DND-41 (cell line): ENCODE measurements at regions not wholly inside any gene's neighbourhood (a gene's known extent, or its start where the extent isn't known, plus 50 kb on each side); places are given as distances from the start of the nearest gene placed in this dataset.

Source experiments
- ATAC-seq: fragments of 200-7000 bp; cut with Tn5 transposase; 3 replicates; pipeline ENCODE4 v1.9.1; 2021; ENCODE audit warnings: low read depth; ENCODE audit not compliant: insufficient read depth
- DNase-seq: peaks from one replicate; pipeline ENCODE4 v3.0.0-alpha.2; 2020
- H2AFZ ChIP-seq: 2 replicates; pipeline ENCODE4 v1.6.0; 2012; ENCODE audit warnings: low read depth, low read length
- H3K27ac ChIP-seq: 2 replicates; pipeline ENCODE4 v1.5.1; 2012; ENCODE audit warnings: low read length, inconsistent platforms
- H3K27me3 ChIP-seq: fragments of 200-600 bp; sonication (generic); 2 replicates; pipeline ENCODE4 v1.6.0; 2012; ENCODE audit warnings: low read length, mild to moderate bottlenecking, inconsistent platforms; ENCODE audit not compliant: insufficient read depth, poor library complexity
- H3K36me3 ChIP-seq: 2 replicates; pipeline ENCODE4 v1.5.1; 2012; ENCODE audit warnings: low read length, inconsistent platforms; ENCODE audit not compliant: insufficient read depth
- H3K4me1 ChIP-seq: 2 replicates; pipeline ENCODE4 v1.5.1; 2012; ENCODE audit warnings: mild to moderate bottlenecking, low read length; ENCODE audit not compliant: insufficient read depth
- H3K4me2 ChIP-seq: 2 replicates; pipeline ENCODE4 v1.6.0; 2012; ENCODE audit warnings: mild to moderate bottlenecking, moderate library complexity, low read length, inconsistent platforms; ENCODE audit not compliant: insufficient read depth
- H3K4me3 ChIP-seq, 2 experiments: fragments of 200-600 bp in 1 of 2; shearing (Covaris generic) in 1 of 2; 2 replicates each; pipeline ENCODE4 v1.5.1; 2012 to 2016; ENCODE audit warnings: inconsistent platforms in 2 of 2, low read length in 2 of 2, mild to moderate bottlenecking in 2 of 2, low read depth in 1 of 2, moderate library complexity in 1 of 2
- H3K79me2 ChIP-seq: 2 replicates; pipeline ENCODE4 v1.6.0; 2012; ENCODE audit warnings: low read length, inconsistent platforms; ENCODE audit not compliant: insufficient read depth
- H3K9ac ChIP-seq: 2 replicates; pipeline ENCODE4 v1.6.0; 2012; ENCODE audit warnings: low read depth, mild to moderate bottlenecking, inconsistent platforms, low read length, moderate library complexity
- H3K9me3 ChIP-seq: 2 replicates; pipeline ENCODE4 v1.5.1; 2012; ENCODE audit warnings: low read length, moderate library complexity, mild to moderate bottlenecking, inconsistent platforms; ENCODE audit not compliant: insufficient read depth, severe bottlenecking
- H4K20me1 ChIP-seq: 2 replicates; pipeline ENCODE4 v1.6.0; 2012; ENCODE audit warnings: low read length; ENCODE audit not compliant: insufficient read depth
- EZH2 ChIP-seq: IDR thresholded peaks from 3 replicates; pipeline ENCODE4 v1.6.1; 2012; ENCODE audit warnings: borderline replicate concordance, low read depth, mild to moderate bottlenecking, moderate library complexity, low read length, inconsistent platforms; ENCODE audit not compliant: severe bottlenecking
- TF ChIP-seq, protein P1 (sequence below): IDR thresholded peaks from 2 replicates; pipeline ENCODE4 v1.5.1; 2012; ENCODE audit warnings: borderline replicate concordance, low read length, moderate library complexity, mild to moderate bottlenecking; ENCODE audit not compliant: poor library complexity, severe bottlenecking; ENCODE audit errors: extremely low read depth

DNA sequence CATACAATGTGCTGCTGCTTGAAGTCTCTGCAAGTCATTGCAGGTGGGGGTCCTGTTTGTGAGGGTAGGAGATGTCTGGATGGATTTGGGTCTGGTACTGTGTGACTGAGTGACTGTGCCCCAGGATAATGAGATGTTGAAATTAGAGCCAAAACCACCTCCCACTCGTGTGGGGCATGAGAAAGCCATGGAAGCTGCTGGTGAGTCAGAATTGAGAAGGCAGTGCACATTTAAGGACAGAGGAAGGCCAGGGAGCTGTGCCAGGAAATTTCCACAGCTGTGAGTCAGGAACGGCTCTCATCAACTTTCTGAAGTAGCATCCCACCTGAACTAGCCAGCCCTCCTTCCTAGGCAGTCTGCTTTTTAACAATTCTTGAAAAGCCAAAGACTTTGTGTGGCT lies 229.8 kb downstream of the DRD1 start:
- Histone ChIP-seq H3K9ac (no peak overlapping the region), H3K9me3 (no peaks in the 10 kb centered on the region), H4K20me1 (no peaks in the 10 kb centered on the region), H3K4me1 (no peaks in the 10 kb centered on the region), H3K36me3 (no peaks in the 10 kb centered on the region), H3K27ac (no peak overlapping the region), H3K4me3 (no peak overlapping the region), H3K27me3 (no peaks in the 10 kb centered on the region), H3K79me2 (no peaks in the 10 kb centered on the region), H2AFZ (no peak overlapping the region), H3K4me2 (no peak overlapping the region)
- ATAC-seq: no peak
- TF ChIP-seq EZH2: no peak
- TF ChIP-seq, protein P1, sequence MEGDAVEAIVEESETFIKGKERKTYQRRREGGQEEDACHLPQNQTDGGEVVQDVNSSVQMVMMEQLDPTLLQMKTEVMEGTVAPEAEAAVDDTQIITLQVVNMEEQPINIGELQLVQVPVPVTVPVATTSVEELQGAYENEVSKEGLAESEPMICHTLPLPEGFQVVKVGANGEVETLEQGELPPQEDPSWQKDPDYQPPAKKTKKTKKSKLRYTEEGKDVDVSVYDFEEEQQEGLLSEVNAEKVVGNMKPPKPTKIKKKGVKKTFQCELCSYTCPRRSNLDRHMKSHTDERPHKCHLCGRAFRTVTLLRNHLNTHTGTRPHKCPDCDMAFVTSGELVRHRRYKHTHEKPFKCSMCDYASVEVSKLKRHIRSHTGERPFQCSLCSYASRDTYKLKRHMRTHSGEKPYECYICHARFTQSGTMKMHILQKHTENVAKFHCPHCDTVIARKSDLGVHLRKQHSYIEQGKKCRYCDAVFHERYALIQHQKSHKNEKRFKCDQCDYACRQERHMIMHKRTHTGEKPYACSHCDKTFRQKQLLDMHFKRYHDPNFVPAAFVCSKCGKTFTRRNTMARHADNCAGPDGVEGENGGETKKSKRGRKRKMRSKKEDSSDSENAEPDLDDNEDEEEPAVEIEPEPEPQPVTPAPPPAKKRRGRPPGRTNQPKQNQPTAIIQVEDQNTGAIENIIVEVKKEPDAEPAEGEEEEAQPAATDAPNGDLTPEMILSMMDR: no peak
- no peak for DNase-seq

DNA sequence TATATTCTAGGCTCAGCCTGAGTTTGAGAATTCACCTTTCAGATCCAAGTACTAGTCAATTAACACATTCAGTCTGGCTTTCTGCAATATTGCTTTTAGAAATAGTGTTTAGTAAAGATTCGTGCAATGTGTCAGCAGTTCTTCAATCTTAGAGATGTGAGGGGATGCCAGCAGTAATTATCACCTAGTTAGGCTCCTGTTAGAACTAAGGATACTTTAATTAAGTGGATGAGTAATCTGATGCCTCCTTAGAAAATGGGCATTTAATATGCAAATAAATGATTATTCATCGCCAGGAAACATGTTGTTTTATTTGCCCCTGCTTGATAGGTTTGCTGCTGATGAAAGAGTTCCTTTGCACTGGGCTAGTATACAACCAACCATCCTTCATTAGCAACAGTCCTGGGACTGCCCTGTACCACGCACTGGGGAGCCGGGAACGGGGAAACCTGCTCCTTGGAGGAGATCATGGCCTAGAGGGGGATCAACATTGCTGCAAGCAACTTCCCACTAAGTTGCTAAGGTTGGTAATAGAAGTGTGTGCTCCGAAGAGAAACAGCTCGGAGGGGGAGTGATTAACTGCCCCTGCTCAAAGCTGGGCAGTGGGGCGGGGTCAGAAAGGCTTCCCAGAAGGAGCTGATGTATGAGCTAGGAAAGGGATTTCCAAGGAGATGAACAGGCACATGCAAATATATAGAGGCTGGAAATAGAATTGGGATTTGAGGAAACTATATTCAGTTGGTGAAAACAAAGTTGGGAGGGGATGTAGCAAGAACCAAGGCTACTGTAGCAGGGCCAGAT lies 231.8 kb downstream of the DRD1 start:
- no peak overlapping the region for H3K4me2 ChIP-seq
- no peak overlapping the region for H3K9ac ChIP-seq
- no peak overlapping the region for H3K27ac ChIP-seq
- DNase-seq (no peak), ATAC-seq (no peak)
- H3K27me3 ChIP-seq: no peaks in the 10 kb centered on the region
- no peak overlapping the region for H2AFZ ChIP-seq
- H3K9me3 ChIP-seq: no peaks in the 10 kb centered on the region
- no peaks in the 10 kb centered on the region for H3K36me3 ChIP-seq
- H3K79me2 ChIP-seq: no peaks in the 10 kb centered on the region
- no peaks in the 10 kb centered on the region for H4K20me1 ChIP-seq
- no peaks in the 10 kb centered on the region for H3K4me1 ChIP-seq
- H3K4me3 ChIP-seq: no peak overlapping the region
- TF ChIP-seq, protein P1: no peak
- TF ChIP-seq EZH2: no peak

DNA sequence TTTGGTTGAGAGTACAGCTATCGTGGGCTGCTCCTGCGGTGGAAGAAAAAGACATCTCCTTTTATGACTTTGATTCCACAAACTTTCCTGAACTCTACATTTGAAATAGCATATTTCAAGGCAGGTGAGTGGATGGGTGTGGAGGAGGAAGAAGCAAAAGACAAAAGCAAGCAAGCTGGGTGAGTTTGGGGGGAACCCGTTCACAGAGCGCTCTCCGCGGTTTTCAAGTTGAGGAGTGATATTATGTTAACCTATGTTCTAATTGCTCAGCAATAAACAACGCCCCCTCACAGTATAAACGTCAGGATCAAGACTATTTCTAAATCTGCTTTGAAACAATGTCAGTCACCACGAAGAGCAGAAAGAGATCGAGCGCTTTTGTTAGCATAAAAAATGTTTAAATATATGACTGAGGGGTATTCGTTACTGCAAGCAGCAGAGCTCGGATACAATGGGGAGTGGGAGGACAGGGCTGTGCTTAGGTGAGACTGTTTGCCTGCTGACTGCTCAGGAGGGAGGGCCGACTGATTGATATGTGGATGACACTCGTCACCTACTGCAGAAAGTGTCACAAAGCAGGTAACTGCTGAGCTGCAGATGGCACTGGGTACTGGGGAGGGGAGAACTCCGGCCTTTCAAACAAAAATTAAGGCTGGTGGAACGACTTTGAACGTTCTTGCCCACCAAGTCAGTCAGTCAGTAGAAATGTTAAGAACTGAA lies 236.5 kb downstream of the DRD1 start:
- no peaks in the 10 kb centered on the region for H3K79me2 ChIP-seq
- no peak overlapping the region for H2AFZ ChIP-seq
- no peaks in the 10 kb centered on the region for H3K4me1 ChIP-seq
- no peak for TF ChIP-seq EZH2
- TF ChIP-seq, protein P1: no peak
- no peak overlapping the region for H3K27ac ChIP-seq
- no peak overlapping the region for H3K9ac ChIP-seq
- H3K9me3 ChIP-seq: no peaks in the 10 kb centered on the region
- DNase-seq (no peak), ATAC-seq (no peak)
- no peaks in the 10 kb centered on the region for H4K20me1 ChIP-seq
- H3K4me2 ChIP-seq: no peak overlapping the region
- no peak overlapping the region for H3K4me3 ChIP-seq
- H3K36me3 ChIP-seq: no peaks in the 10 kb centered on the region
- no peaks in the 10 kb centered on the region for H3K27me3 ChIP-seq
